KMS-11 (cell line): ENCODE measurements at regions not wholly inside any gene's neighbourhood (a gene's known extent, or its start where the extent isn't known, plus 50 kb on each side); places are given as distances from the start of the nearest gene placed in this dataset.

Experiments used
- H2AFZ ChIP-seq: fragments of 200-600 bp; sonication (generic); 2 replicates; pipeline ENCODE4 v1.6.1; 2016; ENCODE audit warnings: antibody characterized with exemption, mixed run types, low read depth
- H3K27ac ChIP-seq: fragments of 200-600 bp; sonication (generic); 2 replicates; pipeline ENCODE4 v1.6.1; 2016; ENCODE audit warnings: mild to moderate bottlenecking, mixed run types
- H3K27me3 ChIP-seq: fragments of 200-600 bp; sonication (generic); 2 replicates; pipeline ENCODE4 v1.6.1; 2017; ENCODE audit warnings: mild to moderate bottlenecking, low read depth, mixed run types, moderate library complexity; ENCODE audit not compliant: insufficient read depth
- H3K36me3 ChIP-seq: fragments of 200-600 bp; sonication (generic); 2 replicates; pipeline ENCODE4 v1.6.1; 2017; ENCODE audit warnings: mild to moderate bottlenecking, mixed run types; ENCODE audit not compliant: insufficient read depth
- H3K4me1 ChIP-seq: fragments of 200-600 bp; sonication (generic); 2 replicates; pipeline ENCODE4 v1.6.1; 2016; ENCODE audit warnings: mild to moderate bottlenecking, low read depth, mixed run types; ENCODE audit not compliant: poor library complexity, severe bottlenecking
- H3K4me2 ChIP-seq: fragments of 200-600 bp; sonication (generic); 2 replicates; pipeline ENCODE4 v1.7.0; 2016; ENCODE audit warnings: mild to moderate bottlenecking, mixed run types
- H3K4me3 ChIP-seq: fragments of 200-600 bp; sonication (generic); IDR thresholded peaks from 2 replicates; pipeline ENCODE4 v1.6.1; 2017; ENCODE audit warnings: low read depth, low read length, mixed read lengths; ENCODE audit not compliant: insufficient read depth
- H3K79me2 ChIP-seq: fragments of 200-600 bp; sonication (generic); 2 replicates; pipeline ENCODE4 v1.6.1; 2016; ENCODE audit warnings: low read depth, mixed run types; ENCODE audit not compliant: insufficient read depth
- H3K9ac ChIP-seq: fragments of 200-600 bp; sonication (generic); 2 replicates; pipeline ENCODE4 v1.6.1; 2016; ENCODE audit warnings: mild to moderate bottlenecking, mixed run types
- H4K20me1 ChIP-seq: fragments of 200-600 bp; sonication (generic); 2 replicates; pipeline ENCODE4 v1.6.1; 2016; ENCODE audit warnings: mild to moderate bottlenecking, mixed run types; ENCODE audit not compliant: insufficient read depth
- CTCF ChIP-seq: fragments of 200-600 bp; sonication (generic); conservative IDR thresholded peaks from 2 replicates; pipeline ENCODE4 v1.6.1; 2017; ENCODE audit warnings: low read depth, mild to moderate bottlenecking, antibody characterized with exemption, low read length, moderate library complexity, mixed read lengths

GRCh38 chr12:92444763-92445162, 258.0 kb upstream of the PLEKHG7 start:
- no peak for TF ChIP-seq CTCF
- H3K4me2 ChIP-seq = no peak overlapping the region
- no peak overlapping the region for H2AFZ ChIP-seq

GRCh38 chr12:92442782-92443181, 260.0 kb upstream of the PLEKHG7 start:
- Histone ChIP-seq H3K4me1 (peaks cover under 1% of the 10 kb centered on the region), H3K27ac (no peak overlapping the region), H3K79me2 (no peaks in the 10 kb centered on the region), H3K4me3 (no peak overlapping the region), H3K4me2 (no peak overlapping the region), H3K27me3 (no peaks in the 10 kb centered on the region), H3K9ac (no peak overlapping the region), H4K20me1 (no peaks in the 10 kb centered on the region), H3K36me3 (no peaks in the 10 kb centered on the region), H2AFZ (no peak overlapping the region)
- no peak for TF ChIP-seq CTCF

More at GRCh38 chr12:92444763-92445162, 258.0 kb upstream of the PLEKHG7 start:
- no peak overlapping the region for H3K4me3 ChIP-seq
- H3K9ac ChIP-seq = no peak overlapping the region
- no peaks in the 10 kb centered on the region for H3K4me1 ChIP-seq
- no peaks in the 10 kb centered on the region for H3K79me2 ChIP-seq
- H3K27ac ChIP-seq = no peak overlapping the region
- no peaks in the 10 kb centered on the region for H4K20me1 ChIP-seq
- no peaks in the 10 kb centered on the region for H3K36me3 ChIP-seq
- no peaks in the 10 kb centered on the region for H3K27me3 ChIP-seq

GRCh38 chr12:92440072-92440471, 262.7 kb upstream of the PLEKHG7 start:
- no peak overlapping the region for H3K9ac ChIP-seq
- H3K4me3 ChIP-seq = no peak overlapping the region
- peaks cover 11% of the 10 kb centered on the region for H3K4me1 ChIP-seq
- no peak overlapping the region for H2AFZ ChIP-seq
- H3K27me3 ChIP-seq = no peaks in the 10 kb centered on the region
- H3K36me3 ChIP-seq = no peaks in the 10 kb centered on the region
- H3K27ac ChIP-seq = no peak overlapping the region
- TF ChIP-seq CTCF = no peak
- no peaks in the 10 kb centered on the region for H3K79me2 ChIP-seq
- no peaks in the 10 kb centered on the region for H4K20me1 ChIP-seq
- no peak overlapping the region for H3K4me2 ChIP-seq

- H3K4me2 ChIP-seq = no peak overlapping the region
- no peak for TF ChIP-seq CTCF
- no peaks in the 10 kb centered on the region for H4K20me1 ChIP-seq
- H3K9ac ChIP-seq = no peak overlapping the region
- H3K4me3 ChIP-seq = no peak overlapping the region
- no peaks in the 10 kb centered on the region for H3K36me3 ChIP-seq
- H3K79me2 ChIP-seq = no peaks in the 10 kb centered on the region
- H2AFZ ChIP-seq = no peak overlapping the region
- H3K27ac ChIP-seq = no peak overlapping the region
- no peaks in the 10 kb centered on the region for H3K27me3 ChIP-seq
- peaks cover 11% of the 10 kb centered on the region for H3K4me1 ChIP-seq
Observed at GRCh38 chr12:92439420-92439805, 263.4 kb upstream of the PLEKHG7 start.
